ENCODE measurements at regions not wholly inside any gene's neighbourhood (a gene's known extent, or its start where the extent isn't known, plus 50 kb on each side); places are given as distances from the start of the nearest gene placed in this dataset.

GRCh38 chr5:125149527-125149926 lies 403.1 kb upstream of the ZNF608 start:
- DNase-seq (ENCODE audit: low read depth, low spot score) (no peak), ATAC-seq (no peak), FAIRE-seq (no peak)
- POLR2A ChIA-PET, result no interaction called here
- no peaks in the 10 kb centered on the region for H3K4me1 ChIP-seq (ENCODE audit: control insufficient read depth, insufficient read depth, low read length)
- no peaks in the 10 kb centered on the region for H3K79me2 ChIP-seq (ENCODE audit: control insufficient read depth, insufficient read depth, low read length)
- H2AFZ ChIP-seq (ENCODE audit: control insufficient read depth, low read depth, low read length), result no peak overlapping the region
- TF ChIP-seq RAD51 (IDR thresholded peaks at IDR 0.05) (no peak), CEBPZ (IDR thresholded peaks at IDR 0.05; ENCODE audit: low read depth, low read length) (no peak), PAX5 (IDR thresholded peaks at IDR 0.05; ENCODE audit: borderline replicate concordance, low read depth, low read length) (no peak), IKZF2 (IDR thresholded peaks at IDR 0.05) (no peak), ATF7 (IDR thresholded peaks at IDR 0.05; ENCODE audit: low read depth) (no peak), STAT1 (conservative IDR thresholded peaks at IDR 0.05) (no peak), MXI1 (IDR thresholded peaks at IDR 0.05; ENCODE audit: low read depth, low read length) (no peak), SPI1 (IDR thresholded peaks at IDR 0.05; ENCODE audit: borderline replicate concordance, insufficient read depth, low read depth, low read length) (no peak), EP300 (IDR thresholded peaks at IDR 0.05; ENCODE audit: borderline replicate concordance in 1 of 2, control insufficient read depth in 1 of 2, low read depth in 2 of 2, low read length in 2 of 2) (no peak), RFX5 (IDR thresholded peaks at IDR 0.05; ENCODE audit: low read depth, low read length) (no peak), ZNF622 (IDR thresholded peaks at IDR 0.05) (no peak), FOS (IDR thresholded peaks at IDR 0.05; ENCODE audit: borderline replicate concordance, extremely low read depth, insufficient read length) (no peak)
- TF ChIP-seq, protein P1, sequence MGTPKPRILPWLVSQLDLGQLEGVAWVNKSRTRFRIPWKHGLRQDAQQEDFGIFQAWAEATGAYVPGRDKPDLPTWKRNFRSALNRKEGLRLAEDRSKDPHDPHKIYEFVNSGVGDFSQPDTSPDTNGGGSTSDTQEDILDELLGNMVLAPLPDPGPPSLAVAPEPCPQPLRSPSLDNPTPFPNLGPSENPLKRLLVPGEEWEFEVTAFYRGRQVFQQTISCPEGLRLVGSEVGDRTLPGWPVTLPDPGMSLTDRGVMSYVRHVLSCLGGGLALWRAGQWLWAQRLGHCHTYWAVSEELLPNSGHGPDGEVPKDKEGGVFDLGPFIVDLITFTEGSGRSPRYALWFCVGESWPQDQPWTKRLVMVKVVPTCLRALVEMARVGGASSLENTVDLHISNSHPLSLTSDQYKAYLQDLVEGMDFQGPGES (IDR thresholded peaks at IDR 0.05), result no peak
- TF ChIP-seq, protein P2, sequence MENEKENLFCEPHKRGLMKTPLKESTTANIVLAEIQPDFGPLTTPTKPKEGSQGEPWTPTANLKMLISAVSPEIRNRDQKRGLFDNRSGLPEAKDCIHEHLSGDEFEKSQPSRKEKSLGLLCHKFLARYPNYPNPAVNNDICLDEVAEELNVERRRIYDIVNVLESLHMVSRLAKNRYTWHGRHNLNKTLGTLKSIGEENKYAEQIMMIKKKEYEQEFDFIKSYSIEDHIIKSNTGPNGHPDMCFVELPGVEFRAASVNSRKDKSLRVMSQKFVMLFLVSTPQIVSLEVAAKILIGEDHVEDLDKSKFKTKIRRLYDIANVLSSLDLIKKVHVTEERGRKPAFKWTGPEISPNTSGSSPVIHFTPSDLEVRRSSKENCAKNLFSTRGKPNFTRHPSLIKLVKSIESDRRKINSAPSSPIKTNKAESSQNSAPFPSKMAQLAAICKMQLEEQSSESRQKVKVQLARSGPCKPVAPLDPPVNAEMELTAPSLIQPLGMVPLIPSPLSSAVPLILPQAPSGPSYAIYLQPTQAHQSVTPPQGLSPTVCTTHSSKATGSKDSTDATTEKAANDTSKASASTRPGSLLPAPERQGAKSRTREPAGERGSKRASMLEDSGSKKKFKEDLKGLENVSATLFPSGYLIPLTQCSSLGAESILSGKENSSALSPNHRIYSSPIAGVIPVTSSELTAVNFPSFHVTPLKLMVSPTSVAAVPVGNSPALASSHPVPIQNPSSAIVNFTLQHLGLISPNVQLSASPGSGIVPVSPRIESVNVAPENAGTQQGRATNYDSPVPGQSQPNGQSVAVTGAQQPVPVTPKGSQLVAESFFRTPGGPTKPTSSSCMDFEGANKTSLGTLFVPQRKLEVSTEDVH (IDR thresholded peaks at IDR 0.05; ENCODE audit: low read depth, partially characterized antibody), result no peak
- H3K27ac ChIP-seq (ENCODE audit: control insufficient read depth, insufficient read depth), result no peak overlapping the region
- BruUV-seq (replicated peaks), result no TSS peak
- H3K36me3 ChIP-seq (ENCODE audit: control insufficient read depth in 2 of 2, insufficient read depth in 2 of 2, low read length in 1 of 2), result no peaks in the 10 kb centered on the region
- H3K9me3 ChIP-seq (replicated peaks; ENCODE audit: control insufficient read depth, insufficient read depth, low read length), result no peaks in the 10 kb centered on the region
- in situ Hi-C loops (cut with MboI) (no loop called here), intact Hi-C loops (cut with micrococcal nuclease; ENCODE audit: unreplicated experiment) (no loop called here)
- CTCF ChIA-PET, result interaction anchor here (0.6 kb wide), 1 partner anchor 1780 kb away, joined by 3 read pairs; no protein-coding TSS in a partner anchor
- H4K20me1 ChIP-seq (ENCODE audit: control insufficient read depth, insufficient read depth), result no peaks in the 10 kb centered on the region
- H3K4me2 ChIP-seq (ENCODE audit: control insufficient read depth, insufficient read depth), result no peak overlapping the region
- H3K4me3 ChIP-seq, result no peak overlapping the region
- SMC1A ChIA-PET (ENCODE audit: uncharacterized antibody, unreplicated experiment), result interaction anchor here (1.6 kb wide), 1 partner anchor 193 kb away, joined by 4 read pairs; no protein-coding TSS in a partner anchor
- no peak overlapping the region for H3K9ac ChIP-seq (ENCODE audit: control insufficient read depth, insufficient read depth, low read length)
- 48% methylated on average over 4 of the region's 4 CpGs for WGBS (ENCODE audit: insufficient coverage, insufficient replicate concordance, low lambda C conversion rate, missing lambda C conversion rate)
- RAD21 ChIA-PET (ENCODE audit: unreplicated experiment), result no interaction called here
- peaks cover 0 to 5% of the 10 kb centered on the region in 2 experiments; a peak in 1 of 4 replicates for H3K27me3 ChIP-seq (replicated peaks in 1 of 2; ENCODE audit: control insufficient read depth in 2 of 2, insufficient read depth in 2 of 2, low read length in 1 of 2)

Data from GM12878 (cell line).